Mucosa of gallbladder (tissue), 1 donor: ENCODE measurements at regions not wholly inside any gene's neighbourhood (a gene's known extent, or its start where the extent isn't known, plus 50 kb on each side); places are given as distances from the start of the nearest gene placed in this dataset.

Source experiments
- DNase-seq: peaks from one replicate; pipeline ENCODE4 v3.0.0-alpha.2; 2020; ENCODE audit warnings: low spot score
- donor health status: DM: no; HTN: no; CAD: no.

- DNase-seq = no peak
Observed at GRCh38 chr5:108649106-108649505, 98.6 kb upstream of the FER start.

- DNase-seq = peak; percentile 50
Observed at GRCh38 chr5:108642170-108642906, 105.4 kb upstream of the FER start.

- DNase-seq = no peak
Observed at GRCh38 chr5:108641596-108641995, 106.1 kb upstream of the FER start.

GRCh38 chr5:108639366-108639765 is 108.3 kb upstream of the FER start:
- DNase-seq = no peak

GRCh38 chr5:108638021-108638420 is 109.7 kb upstream of the FER start:
- no peak for DNase-seq

GRCh38 chr5:108637134-108637533 is 110.6 kb upstream of the FER start:
- no peak for DNase-seq

GRCh38 chr5:108636135-108636853 is 111.4 kb upstream of the FER start:
- DNase-seq = no peak

- no peak for DNase-seq
Observed at GRCh38 chr5:108634617-108635288, 112.9 kb upstream of the FER start.

GRCh38 chr5:108634010-108634616 is 113.6 kb upstream of the FER start:
- DNase-seq = no peak

GRCh38 chr5:108629779-108630528 is 117.7 kb upstream of the FER start:
- no peak for DNase-seq

- DNase-seq = no peak
Observed at GRCh38 chr5:108625654-108626053, 122.0 kb upstream of the FER start.

GRCh38 chr5:108623826-108624225 is 123.9 kb upstream of the FER start:
- DNase-seq = no peak

GRCh38 chr5:108620516-108620915 is 127.2 kb upstream of the FER start:
- no peak for DNase-seq

GRCh38 chr5:108619815-108620214 is 127.9 kb upstream of the FER start:
- DNase-seq = no peak

- DNase-seq = no peak
Observed at GRCh38 chr5:108617467-108618435, 129.9 kb upstream of the FER start.

- DNase-seq = no peak
Observed at GRCh38 chr5:108615216-108615615, 132.5 kb upstream of the FER start.

GRCh38 chr5:108607421-108607820 is 140.3 kb upstream of the FER start:
- no peak for DNase-seq

GRCh38 chr5:108606185-108606584 is 141.5 kb upstream of the FER start:
- DNase-seq = no peak

GRCh38 chr5:108602830-108603229 is 144.9 kb upstream of the FER start:
- no peak for DNase-seq

- no peak for DNase-seq
Observed at GRCh38 chr5:108590799-108591198, 156.9 kb upstream of the FER start.

GRCh38 chr5:108588323-108588722 is 159.4 kb upstream of the FER start:
- DNase-seq = no peak
